AG10803 (cell line): ENCODE measurements at regions not wholly inside any gene's neighbourhood (a gene's known extent, or its start where the extent isn't known, plus 50 kb on each side); places are given as distances from the start of the nearest gene placed in this dataset.

ENCODE experiments used
- DNase-seq: peaks from one replicate; pipeline ENCODE4 v3.0.0; 2010; ENCODE audit warnings: low read depth
- H3K4me3 ChIP-seq: 2 replicates; pipeline ENCODE4 v1.5.1; 2011; ENCODE audit warnings: mild to moderate bottlenecking, low read length, control low read depth
- TF ChIP-seq, protein P1 (sequence below): conservative IDR thresholded peaks from 2 replicates; pipeline ENCODE4 v1.5.1; 2011; ENCODE audit warnings: mild to moderate bottlenecking, low read length, control low read depth, inconsistent platforms

DNA sequence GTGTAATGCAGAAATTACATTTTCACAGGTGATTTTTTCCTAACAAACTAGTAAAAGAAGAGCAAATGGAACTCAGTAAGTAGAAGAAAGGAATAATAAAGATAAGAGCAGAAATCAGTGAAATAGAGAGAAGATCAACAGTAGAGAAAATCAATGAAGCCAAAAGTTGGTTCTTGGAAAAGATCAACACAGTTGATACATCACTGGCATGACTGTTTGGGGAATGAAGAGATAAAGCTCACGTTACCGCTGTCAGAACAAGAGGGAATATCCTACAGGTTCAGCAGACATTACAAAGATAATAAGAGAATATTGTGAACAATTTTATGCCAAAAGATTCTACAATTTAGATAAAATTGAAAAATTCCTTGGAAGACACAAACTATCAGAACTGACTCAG is 146.4 kb downstream of the ACTR3B start:
- TF ChIP-seq, protein P1, sequence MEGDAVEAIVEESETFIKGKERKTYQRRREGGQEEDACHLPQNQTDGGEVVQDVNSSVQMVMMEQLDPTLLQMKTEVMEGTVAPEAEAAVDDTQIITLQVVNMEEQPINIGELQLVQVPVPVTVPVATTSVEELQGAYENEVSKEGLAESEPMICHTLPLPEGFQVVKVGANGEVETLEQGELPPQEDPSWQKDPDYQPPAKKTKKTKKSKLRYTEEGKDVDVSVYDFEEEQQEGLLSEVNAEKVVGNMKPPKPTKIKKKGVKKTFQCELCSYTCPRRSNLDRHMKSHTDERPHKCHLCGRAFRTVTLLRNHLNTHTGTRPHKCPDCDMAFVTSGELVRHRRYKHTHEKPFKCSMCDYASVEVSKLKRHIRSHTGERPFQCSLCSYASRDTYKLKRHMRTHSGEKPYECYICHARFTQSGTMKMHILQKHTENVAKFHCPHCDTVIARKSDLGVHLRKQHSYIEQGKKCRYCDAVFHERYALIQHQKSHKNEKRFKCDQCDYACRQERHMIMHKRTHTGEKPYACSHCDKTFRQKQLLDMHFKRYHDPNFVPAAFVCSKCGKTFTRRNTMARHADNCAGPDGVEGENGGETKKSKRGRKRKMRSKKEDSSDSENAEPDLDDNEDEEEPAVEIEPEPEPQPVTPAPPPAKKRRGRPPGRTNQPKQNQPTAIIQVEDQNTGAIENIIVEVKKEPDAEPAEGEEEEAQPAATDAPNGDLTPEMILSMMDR = no peak
- DNase-seq = no peak

DNA sequence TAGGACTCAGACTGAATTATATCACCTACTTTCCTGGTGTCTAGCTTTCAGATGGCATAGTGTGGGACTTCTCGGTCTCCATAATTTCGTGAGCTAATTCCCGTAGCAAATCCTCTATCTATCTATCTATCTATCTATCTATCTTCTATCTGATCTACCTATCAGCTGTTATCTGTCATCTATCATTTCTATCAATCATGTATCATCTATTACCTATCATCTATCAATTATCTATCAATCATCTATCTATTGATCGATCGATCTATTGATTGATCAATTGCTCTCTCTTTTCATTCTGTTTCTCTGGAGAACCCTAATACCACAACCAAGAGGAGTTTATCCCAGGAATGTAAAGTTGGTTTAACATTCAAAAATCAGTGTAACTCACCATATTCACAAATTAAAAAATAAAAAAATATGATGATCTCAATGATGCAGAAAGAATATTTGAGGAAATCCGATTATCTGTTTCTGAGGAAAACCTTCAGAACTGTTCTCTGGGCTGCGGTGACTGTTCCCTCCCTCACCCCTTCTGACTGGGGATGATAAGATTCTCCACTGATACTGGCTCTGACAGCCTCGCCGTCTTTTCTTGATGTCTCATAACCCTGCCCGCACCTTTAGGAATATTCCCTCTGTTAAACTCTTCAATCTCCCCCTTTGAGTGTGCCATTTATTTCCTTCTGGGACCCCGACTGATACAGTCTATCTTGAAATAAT is 147.7 kb downstream of the ACTR3B start:
- DNase-seq = no peak
- TF ChIP-seq, protein P1 = no peak
- H3K4me3 ChIP-seq = no peak overlapping the region

More for the DNA sequence above, 146.4 kb downstream of the ACTR3B start:
- H3K4me3 ChIP-seq = no peak overlapping the region

DNA sequence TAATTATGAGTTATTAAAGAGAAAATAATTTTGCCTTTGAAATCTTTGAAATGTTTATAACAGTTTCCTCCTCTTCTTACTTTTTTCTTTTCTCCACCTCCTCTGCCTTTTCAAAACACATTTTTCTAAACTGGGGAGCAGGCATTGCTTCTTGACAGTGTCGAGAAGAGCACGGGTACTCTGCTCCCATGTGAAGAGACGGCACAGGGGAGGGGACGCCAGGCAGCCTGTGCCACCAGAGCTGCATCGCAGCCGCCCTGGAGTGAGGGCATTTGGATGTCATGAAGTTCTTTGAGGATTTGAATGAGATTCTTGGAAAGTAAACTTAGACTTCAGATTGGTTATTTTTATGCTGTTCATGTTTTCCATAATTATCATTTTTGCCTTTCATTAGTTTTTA is 149.7 kb downstream of the ACTR3B start:
- no peak overlapping the region for H3K4me3 ChIP-seq

DNA sequence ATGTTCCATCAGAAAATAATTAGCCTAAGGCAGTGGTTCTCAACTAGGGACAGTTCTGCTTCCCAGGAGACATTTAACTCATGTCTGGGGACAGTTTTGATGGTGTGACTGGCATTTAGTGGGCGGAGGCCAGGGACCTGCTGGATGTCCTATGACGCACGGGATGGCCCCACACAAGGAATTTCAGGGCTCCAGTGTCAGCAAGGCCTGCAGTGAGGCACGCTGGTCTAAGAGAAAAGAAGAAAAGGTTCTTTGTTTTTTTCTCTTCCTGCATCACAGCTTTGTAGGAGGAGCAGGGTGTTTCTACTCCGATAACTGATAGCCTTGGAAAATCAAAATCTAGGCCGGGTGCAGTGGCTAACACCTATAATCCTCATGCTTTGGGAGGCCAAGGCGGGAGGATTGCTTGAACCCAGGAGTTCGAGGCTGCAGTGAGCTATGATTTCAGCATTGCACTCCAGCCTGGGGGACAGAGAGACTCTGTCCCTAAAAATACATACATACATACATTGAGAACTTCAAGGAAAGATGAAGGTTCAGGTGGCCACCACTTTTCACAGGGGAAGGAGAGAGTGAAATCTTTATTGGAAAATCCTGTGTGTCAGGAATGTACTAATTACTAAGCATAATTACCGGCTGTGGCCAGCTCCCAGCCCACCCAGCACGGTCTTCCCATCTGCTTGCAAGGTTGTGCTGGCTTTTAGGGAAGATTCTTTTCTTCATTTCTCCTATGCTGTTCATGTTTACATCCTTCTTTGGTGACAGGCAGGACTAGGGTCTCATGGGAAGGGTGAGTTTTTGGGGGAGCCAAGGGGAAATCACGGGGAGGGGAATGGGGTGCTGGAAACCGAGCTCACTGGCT is 150.4 kb downstream of the ACTR3B start:
- TF ChIP-seq, protein P1 = no peak
- H3K4me3 ChIP-seq = no peak overlapping the region

More for the DNA sequence above, 149.7 kb downstream of the ACTR3B start:
- TF ChIP-seq, protein P1 = no peak
- DNase-seq = no peak

DNA sequence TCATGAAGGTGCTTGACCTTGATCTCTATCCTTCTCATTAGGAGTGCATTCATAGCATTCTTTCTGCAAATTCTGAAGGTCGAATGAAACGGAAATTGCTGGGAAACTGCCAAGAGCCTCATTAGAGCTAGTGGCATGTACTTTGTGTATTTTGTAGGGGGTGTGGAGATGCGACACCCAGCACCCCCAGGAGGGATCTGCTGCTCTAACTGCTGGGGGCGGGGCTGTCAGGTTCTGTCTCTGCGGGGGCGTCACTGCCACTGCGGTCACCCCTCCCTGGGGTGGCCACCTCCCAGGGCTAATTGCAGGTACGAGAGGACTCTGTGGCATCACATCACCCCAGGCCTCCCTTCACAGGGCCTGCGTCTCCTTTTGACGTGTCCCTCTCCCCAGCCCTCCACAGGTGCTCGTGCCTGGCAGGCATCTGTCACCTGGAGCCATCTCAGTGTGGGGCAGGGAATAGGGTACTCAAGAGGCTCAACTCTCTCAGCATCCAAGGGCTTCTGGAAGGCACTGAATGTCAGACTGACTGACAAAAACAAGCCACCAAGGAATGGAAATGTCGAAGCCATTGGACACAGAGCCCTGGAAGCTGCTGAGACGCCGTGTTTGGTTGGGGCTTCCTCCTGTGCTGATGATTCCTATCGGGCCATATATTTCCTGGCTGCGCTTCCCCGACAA is 151.1 kb downstream of the ACTR3B start:
- no peak for DNase-seq
- H3K4me3 ChIP-seq = no peak overlapping the region
- TF ChIP-seq, protein P1 = no peak

More for the DNA sequence above, 150.4 kb downstream of the ACTR3B start:
- no peak for DNase-seq

DNA sequence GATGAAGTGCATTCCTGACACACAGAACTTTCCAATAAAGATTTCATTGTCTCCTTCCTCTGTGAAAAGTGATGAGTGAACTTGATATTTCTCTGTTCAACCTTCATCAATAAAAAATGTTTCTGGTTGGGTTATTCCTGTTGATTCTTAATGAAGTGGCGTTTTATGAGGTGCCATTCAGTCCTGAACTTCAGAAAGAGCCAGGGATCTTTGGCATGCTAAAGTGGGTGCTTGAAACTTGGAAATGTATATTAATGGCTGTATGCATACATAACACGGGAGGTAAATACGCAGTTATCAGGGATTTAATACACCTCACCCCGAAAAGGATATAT is 151.6 kb downstream of the ACTR3B start:
- H3K4me3 ChIP-seq = no peak overlapping the region
- DNase-seq = no peak
- TF ChIP-seq, protein P1 = no peak
